HEK293 (cell line): ENCODE measurements at regions not wholly inside any gene's neighbourhood (a gene's known extent, or its start where the extent isn't known, plus 50 kb on each side); places are given as distances from the start of the nearest gene placed in this dataset.

ENCODE experiments used
- PBX3 ChIP-seq: sonication (generic); formaldehyde crosslinking; IDR thresholded peaks from 2 replicates; pipeline ENCODE4 v1.8.1; 2022; ENCODE audit warnings: mild to moderate bottlenecking, moderate library complexity, missing genetic modification reagents
- REST ChIP-seq: fragments of 450-650 bp; formaldehyde crosslinking; IDR thresholded peaks from 2 replicates; pipeline ENCODE4 v1.5.1; 2016; ENCODE audit warnings: missing biosample characterization, missing genetic modification characterization
- ZBTB48 ChIP-seq: fragments of 450-650 bp; formaldehyde crosslinking; IDR thresholded peaks from 2 replicates; pipeline ENCODE4 v1.5.1; 2016; ENCODE audit warnings: missing biosample characterization, missing genetic modification characterization

DNA sequence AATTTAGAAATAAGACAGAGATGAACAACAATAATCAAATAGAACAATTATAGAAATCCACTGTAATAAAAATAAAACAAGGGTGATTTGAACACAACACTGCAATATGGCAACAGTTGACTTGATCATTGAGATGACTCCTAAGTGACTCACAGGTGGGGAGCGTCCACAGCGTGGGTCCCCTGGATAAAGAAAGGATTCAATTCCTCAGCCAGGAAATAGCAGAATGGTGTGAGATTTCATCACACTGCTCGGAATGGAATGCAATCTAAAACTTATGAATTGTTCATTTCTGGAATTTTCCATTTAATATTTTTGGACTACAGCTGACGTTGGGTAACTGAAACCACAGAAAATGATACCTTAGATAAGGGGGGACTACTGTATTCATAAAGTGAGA lies 82.0 kb downstream of the CNTN3 start:
- no peak for TF ChIP-seq REST (tag by site-specific recombination)
- TF ChIP-seq ZBTB48 (tag by site-specific recombination), result no peak
- TF ChIP-seq PBX3 (CRISPR knock-in tag), result no peak
